H9 (cell line): ENCODE measurements at regions not wholly inside any gene's neighbourhood (a gene's known extent, or its start where the extent isn't known, plus 50 kb on each side); places are given as distances from the start of the nearest gene placed in this dataset.

Source experiments
- DNase-seq: peaks from one replicate; pipeline ENCODE4 v3.0.0-alpha.2; 2017
- H2AFZ ChIP-seq: one replicate; pipeline ENCODE4 v1.6.1; 2013; ENCODE audit warnings: mild to moderate bottlenecking, low read length, control low read depth, moderate library complexity
- H2AK5ac ChIP-seq: 2 replicates; pipeline ENCODE4 v1.6.1; 2013; ENCODE audit warnings: low read length, control low read depth, mixed read lengths; ENCODE audit not compliant: insufficient read length
- H2BK120ac ChIP-seq: one replicate; pipeline ENCODE4 v1.6.1; 2013; ENCODE audit warnings: low read depth, mild to moderate bottlenecking, low read length, control low read depth, inconsistent platforms; ENCODE audit not compliant: poor library complexity, severe bottlenecking
- H2BK12ac ChIP-seq: 2 replicates; pipeline ENCODE4 v1.6.1; 2013; ENCODE audit warnings: low read length, control low read depth, mixed read lengths, low read depth; ENCODE audit not compliant: insufficient read length
- H2BK15ac ChIP-seq: 2 replicates; pipeline ENCODE4 v1.6.1; 2013; ENCODE audit warnings: low read depth, low read length, control low read depth
- H2BK20ac ChIP-seq: one replicate; pipeline ENCODE4 v1.6.1; 2013; ENCODE audit warnings: low read depth, mild to moderate bottlenecking, low read length, control low read depth, inconsistent platforms; ENCODE audit not compliant: poor library complexity, severe bottlenecking
- H2BK5ac ChIP-seq: 2 replicates; pipeline ENCODE4 v1.6.1; 2013; ENCODE audit warnings: low read length, control low read depth, mixed read lengths; ENCODE audit not compliant: insufficient read length
- H3K14ac ChIP-seq: 2 replicates; pipeline ENCODE4 v1.6.1; 2013; ENCODE audit warnings: low read length, control low read depth; ENCODE audit not compliant: insufficient read depth
- H3K18ac ChIP-seq: 2 replicates; pipeline ENCODE4 v1.6.1; 2013; ENCODE audit warnings: low read depth, mild to moderate bottlenecking, mixed read lengths, low read length, control low read depth; ENCODE audit not compliant: insufficient read length
- H3K23ac ChIP-seq: 2 replicates; pipeline ENCODE4 v1.6.1; 2013; ENCODE audit warnings: low read length, control low read depth, mixed read lengths, low read depth; ENCODE audit not compliant: insufficient read length
- H3K23me2 ChIP-seq: 2 replicates; pipeline ENCODE4 v1.6.1; 2013; ENCODE audit warnings: low read depth, mild to moderate bottlenecking, mixed read lengths, low read length, control low read depth; ENCODE audit not compliant: insufficient read length, poor library complexity, severe bottlenecking
- H3K27ac ChIP-seq: 2 replicates; pipeline ENCODE4 v1.5.1; 2013; ENCODE audit warnings: low read length, control low read depth, mixed read lengths, low read depth; ENCODE audit not compliant: insufficient read length
- H3K27me3 ChIP-seq: 2 replicates; pipeline ENCODE4 v1.6.1; 2013; ENCODE audit warnings: low read length, control low read depth, inconsistent platforms; ENCODE audit not compliant: insufficient read depth
- H3K4ac ChIP-seq: 2 replicates; pipeline ENCODE4 v1.6.1; 2013; ENCODE audit warnings: low read depth, mild to moderate bottlenecking, control low read depth, inconsistent platforms, low read length, moderate library complexity
- H3K4me1 ChIP-seq: 2 replicates; pipeline ENCODE4 v1.6.1; 2013; ENCODE audit warnings: low read length, control low read depth, inconsistent platforms; ENCODE audit not compliant: insufficient read depth
- H3K4me2 ChIP-seq: 2 replicates; pipeline ENCODE4 v1.6.1; 2013; ENCODE audit warnings: low read length, control low read depth, mixed read lengths; ENCODE audit not compliant: insufficient read length, insufficient read depth
- H3K56ac ChIP-seq: 2 replicates; pipeline ENCODE4 v1.6.1; 2013; ENCODE audit warnings: low read depth, mild to moderate bottlenecking, mixed read lengths, low read length, control low read depth; ENCODE audit not compliant: insufficient read length
- H3K79me1 ChIP-seq: 2 replicates; pipeline ENCODE4 v1.6.1; 2013; ENCODE audit warnings: low read depth, mild to moderate bottlenecking, moderate library complexity, low read length, control low read depth, inconsistent platforms; ENCODE audit not compliant: insufficient read depth, poor library complexity, severe bottlenecking
- H3K79me2 ChIP-seq: 2 replicates; pipeline ENCODE4 v1.6.1; 2013; ENCODE audit warnings: low read length, control low read depth, inconsistent platforms; ENCODE audit not compliant: insufficient read depth
- H3K9ac ChIP-seq: 2 replicates; pipeline ENCODE4 v1.6.1; 2013; ENCODE audit warnings: low read length, control low read depth, mixed read lengths; ENCODE audit not compliant: insufficient read length; ENCODE audit errors: extremely low read depth
- H3K9me3 ChIP-seq: one replicate; pipeline ENCODE4 v1.6.1; 2013; ENCODE audit warnings: low read depth, low read length, inconsistent platforms; ENCODE audit not compliant: control insufficient read depth
- H3T11ph ChIP-seq: one replicate; pipeline ENCODE4 v1.6.1; 2013; ENCODE audit warnings: mild to moderate bottlenecking, low read length, control low read depth, inconsistent platforms
- H4K20me1 ChIP-seq: one replicate; pipeline ENCODE4 v1.6.1; 2013; ENCODE audit not compliant: control insufficient read depth, insufficient read length, insufficient read depth
- H4K5ac ChIP-seq: 2 replicates; pipeline ENCODE4 v1.6.1; 2013; ENCODE audit warnings: low read depth, mild to moderate bottlenecking, mixed read lengths, low read length, control low read depth; ENCODE audit not compliant: insufficient read length
- H4K8ac ChIP-seq: replicated peaks from 2 replicates; pipeline ENCODE4 v1.6.1; 2013; ENCODE audit warnings: low read length, control low read depth, mixed read lengths, low read depth; ENCODE audit not compliant: insufficient read length
- H4K91ac ChIP-seq: 2 replicates; pipeline ENCODE4 v1.6.1; 2013; ENCODE audit warnings: low read depth, mild to moderate bottlenecking, moderate library complexity, mixed read lengths, low read length, control low read depth; ENCODE audit not compliant: insufficient read length
- H3K27ac Mint-ChIP-seq, 3 experiments: 2 replicates in 2 of 3; 3 replicates in 1 of 3; pipeline ENCODE4 v1.8.0; 2020 to 2021; ENCODE audit warnings: mixed read lengths in 3 of 3, mild to moderate bottlenecking in 1 of 3, moderate library complexity in 1 of 3
- H3K27me3 Mint-ChIP-seq: 2 replicates; pipeline ENCODE4 v1.8.0; 2021; ENCODE audit warnings: low read depth, mild to moderate bottlenecking, moderate library complexity, mixed read lengths
- H3K36me3 Mint-ChIP-seq, 3 experiments: 2 replicates in 2 of 3; 3 replicates in 1 of 3; pipeline ENCODE4 v1.8.0; 2020 to 2021; ENCODE audit warnings: low read depth in 3 of 3, mixed read lengths in 3 of 3; ENCODE audit not compliant: insufficient read depth in 1 of 3
- H3K4me1 Mint-ChIP-seq, 2 experiments: 2 replicates each; pipeline ENCODE4 v1.8.0; 2020; ENCODE audit warnings: mixed read lengths in 2 of 2
- H3K4me3 Mint-ChIP-seq, 2 experiments: 2 replicates in 1 of 2; 3 replicates in 1 of 2; pipeline ENCODE4 v1.8.0; 2020 to 2021; ENCODE audit warnings: mild to moderate bottlenecking in 2 of 2, mixed read lengths in 2 of 2, moderate library complexity in 1 of 2
- H3K9me3 Mint-ChIP-seq, 2 experiments: 2 replicates in 1 of 2; 3 replicates in 1 of 2; pipeline ENCODE4 v1.8.0; 2020; ENCODE audit warnings: mild to moderate bottlenecking in 2 of 2, mixed read lengths in 2 of 2, moderate library complexity in 1 of 2
- WGBS: extraction: QIAGEN DNeasy Blood & Tissue Kit; methylation state at CpG from one replicate; pipeline ENCODE4 v1.1.7; 2013; ENCODE audit warnings: missing lambda C conversion rate, low lambda C conversion rate, mixed read lengths; ENCODE audit not compliant: insufficient read length; ENCODE audit errors: extremely low coverage; 5-methylcytosine and 5-hydroxymethylcytosine counted together
- TF ChIP-seq, protein P1 (sequence below): fragments of 200-600 bp; sonication (generic); conservative IDR thresholded peaks from 3 replicates; pipeline ENCODE4 v1.8.0; 2021; ENCODE audit warnings: antibody characterized with exemption, mild to moderate bottlenecking

GRCh38 chr12:65622056-65622455 lies 202.2 kb upstream of the HMGA2 start:
- Histone ChIP-seq H3K4ac (no peak overlapping the region), H2BK20ac (no peak overlapping the region), H3K23ac (no peak overlapping the region), H3K27ac (no peak overlapping the region), H3K4me1 (no peaks in the 10 kb centered on the region), H3K23me2 (no peaks in the 10 kb centered on the region), H3K79me1 (no peaks in the 10 kb centered on the region), H3K9ac (no peak overlapping the region), H3K27me3 (no peaks in the 10 kb centered on the region), H4K8ac (no peak overlapping the region), H2BK12ac (no peak overlapping the region), H3K56ac (no peak overlapping the region), H3K79me2 (0 out of 2 replicates have a peak, but pooled peaks cover under 1% of the 10 kb centered on the region), H3K9me3 (no peaks in the 10 kb centered on the region), H2AFZ (no peak overlapping the region), H4K5ac (no peak overlapping the region), H2BK120ac (no peak overlapping the region), H2BK5ac (no peak overlapping the region), H2BK15ac (0 out of 2 replicates have a peak overlapping the region, but pooled peaks have one; percentile 17), H2AK5ac (no peak overlapping the region), H3K14ac (no peak overlapping the region), H3K18ac (no peak overlapping the region), H4K91ac (no peak overlapping the region), H3T11ph (no peak overlapping the region), H4K20me1 (no peaks in the 10 kb centered on the region), H3K4me2 (no peak overlapping the region)
- no peaks in the 10 kb centered on the region for H3K27me3 Mint-ChIP-seq
- WGBS = no CpG with 5 or more reads among the region's 6 CpGs
- no peak overlapping the region for H3K4me3 Mint-ChIP-seq
- no peak overlapping the region for H3K27ac Mint-ChIP-seq
- H3K9me3 Mint-ChIP-seq = no peaks in the 10 kb centered on the region
- DNase-seq = no peak
- TF ChIP-seq, protein P1, sequence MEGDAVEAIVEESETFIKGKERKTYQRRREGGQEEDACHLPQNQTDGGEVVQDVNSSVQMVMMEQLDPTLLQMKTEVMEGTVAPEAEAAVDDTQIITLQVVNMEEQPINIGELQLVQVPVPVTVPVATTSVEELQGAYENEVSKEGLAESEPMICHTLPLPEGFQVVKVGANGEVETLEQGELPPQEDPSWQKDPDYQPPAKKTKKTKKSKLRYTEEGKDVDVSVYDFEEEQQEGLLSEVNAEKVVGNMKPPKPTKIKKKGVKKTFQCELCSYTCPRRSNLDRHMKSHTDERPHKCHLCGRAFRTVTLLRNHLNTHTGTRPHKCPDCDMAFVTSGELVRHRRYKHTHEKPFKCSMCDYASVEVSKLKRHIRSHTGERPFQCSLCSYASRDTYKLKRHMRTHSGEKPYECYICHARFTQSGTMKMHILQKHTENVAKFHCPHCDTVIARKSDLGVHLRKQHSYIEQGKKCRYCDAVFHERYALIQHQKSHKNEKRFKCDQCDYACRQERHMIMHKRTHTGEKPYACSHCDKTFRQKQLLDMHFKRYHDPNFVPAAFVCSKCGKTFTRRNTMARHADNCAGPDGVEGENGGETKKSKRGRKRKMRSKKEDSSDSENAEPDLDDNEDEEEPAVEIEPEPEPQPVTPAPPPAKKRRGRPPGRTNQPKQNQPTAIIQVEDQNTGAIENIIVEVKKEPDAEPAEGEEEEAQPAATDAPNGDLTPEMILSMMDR = no peak
- no peaks in the 10 kb centered on the region for H3K36me3 Mint-ChIP-seq
- H3K4me1 Mint-ChIP-seq = peaks cover 4% of the 10 kb centered on the region in 2 experiments; a peak in 3 of 4 replicates
